CD14-positive monocyte (primary cell): ENCODE measurements at regions not wholly inside any gene's neighbourhood (a gene's known extent, or its start where the extent isn't known, plus 50 kb on each side); places are given as distances from the start of the nearest gene placed in this dataset.

Experiments
- DNase-seq, 3 donors: peaks; one replicate each; pipeline ENCODE4 v3.0.0-alpha.2; 2011 to 2022
- H2AFZ ChIP-seq: 2 replicates; pipeline ENCODE4 v1.6.0; 2012; ENCODE audit warnings: mild to moderate bottlenecking, low read depth, low read length, inconsistent platforms; ENCODE audit not compliant: insufficient read depth, poor library complexity, severe bottlenecking
- H3K27ac ChIP-seq, 2 donors: 1 replicate in 1 of 2; 2 replicates in 1 of 2; pipeline ENCODE4 v1.5.1; 2012 to 2013; ENCODE audit warnings: low read length in 2 of 2, control low read depth in 1 of 2, inconsistent platforms in 1 of 2, low read depth in 1 of 2, mild to moderate bottlenecking in 1 of 2
- H3K27me3 ChIP-seq, 2 donors: one replicate each; pipeline versions ENCODE4 v1.6.0 to v1.6.1; 2011 to 2013; ENCODE audit warnings: low read length in 2 of 2; ENCODE audit not compliant: control insufficient read depth in 2 of 2, insufficient read depth in 2 of 2
- H3K36me3 ChIP-seq, 2 donors: replicated peaks in 1 of 2; 1 replicate in 1 of 2; 2 replicates in 1 of 2; pipeline versions ENCODE4 v1.5.1 to v1.6.1; 2012 to 2013; ENCODE audit warnings: low read length in 2 of 2, control low read depth in 1 of 2, inconsistent platforms in 1 of 2, mild to moderate bottlenecking in 1 of 2; ENCODE audit not compliant: insufficient read depth in 2 of 2, control insufficient read depth in 1 of 2
- H3K4me1 ChIP-seq, 2 donors: 1 replicate in 1 of 2; 2 replicates in 1 of 2; pipeline versions ENCODE4 v1.5.1 to v1.6.1; 2012 to 2013; ENCODE audit warnings: low read length in 2 of 2, control low read depth in 1 of 2, inconsistent platforms in 1 of 2, mild to moderate bottlenecking in 1 of 2, moderate library complexity in 1 of 2; ENCODE audit not compliant: insufficient read depth in 2 of 2, control insufficient read depth in 1 of 2
- H3K4me2 ChIP-seq: replicated peaks from 2 replicates; pipeline ENCODE3; 2012; ENCODE audit warnings: low read length, moderate library complexity, mild to moderate bottlenecking; ENCODE audit not compliant: poor library complexity, severe bottlenecking; ENCODE audit errors: extremely low read depth
- H3K4me3 ChIP-seq, 3 experiments: fragments of 200-600 bp in 1 of 3; sonication (generic) in 1 of 3; replicated peaks in 1 of 3; 1 replicate in 2 of 3; 2 replicates in 1 of 3; pipeline ENCODE4 v1.5.1; 2011 to 2013; ENCODE audit warnings: low read length in 3 of 3, mild to moderate bottlenecking in 3 of 3, control low read depth in 2 of 3, low read depth in 2 of 3, inconsistent platforms in 1 of 3, moderate library complexity in 1 of 3
- H3K79me2 ChIP-seq: 2 replicates; pipeline ENCODE4 v1.6.0; 2012; ENCODE audit warnings: mild to moderate bottlenecking, control low read depth, inconsistent platforms, low read length, moderate library complexity; ENCODE audit not compliant: insufficient read depth
- H3K9ac ChIP-seq: 2 replicates; pipeline ENCODE4 v1.6.0; 2017; ENCODE audit warnings: low read length, mild to moderate bottlenecking; ENCODE audit not compliant: insufficient read depth, poor library complexity, severe bottlenecking
- H3K9me3 ChIP-seq, 2 donors: replicated peaks in 1 of 2; 1 replicate in 1 of 2; 2 replicates in 1 of 2; pipeline versions ENCODE4 v1.5.1 to v1.6.1; 2012 to 2013; ENCODE audit warnings: low read length in 2 of 2, control low read depth in 1 of 2; ENCODE audit not compliant: control insufficient read depth in 1 of 2, insufficient read depth in 1 of 2
- H4K20me1 ChIP-seq: 2 replicates; pipeline ENCODE4 v1.6.0; 2012; ENCODE audit warnings: mild to moderate bottlenecking, low read length, control low read depth, moderate library complexity; ENCODE audit not compliant: insufficient read depth
- H3K27ac Mint-ChIP-seq, 7 donors: one replicate each; pipeline ENCODE4 v1.8.0; 2020; ENCODE audit warnings: mild to moderate bottlenecking in 7 of 7, mixed read lengths in 7 of 7, moderate library complexity in 6 of 7, inconsistent platforms in 2 of 7
- H3K27me3 Mint-ChIP-seq, 3 donors: one replicate each; pipeline ENCODE4 v1.8.0; 2021 to 2022; ENCODE audit warnings: low read depth in 3 of 3, mild to moderate bottlenecking in 3 of 3, mixed read lengths in 3 of 3, moderate library complexity in 3 of 3, inconsistent platforms in 1 of 3
- H3K36me3 Mint-ChIP-seq, 2 donors: one replicate each; pipeline ENCODE4 v1.8.0; 2020; ENCODE audit warnings: mixed read lengths in 2 of 2, inconsistent platforms in 1 of 2, mild to moderate bottlenecking in 1 of 2
- H3K4me1 Mint-ChIP-seq: one replicate; pipeline ENCODE4 v1.8.0; 2020; ENCODE audit warnings: mild to moderate bottlenecking, mixed read lengths
- H3K4me3 Mint-ChIP-seq, 2 donors: one replicate each; pipeline ENCODE4 v1.8.0; 2020; ENCODE audit warnings: mild to moderate bottlenecking in 2 of 2, mixed read lengths in 2 of 2, moderate library complexity in 1 of 2
- H3K9me3 Mint-ChIP-seq, 7 donors: one replicate each; pipeline ENCODE4 v1.8.0; 2020 to 2022; ENCODE audit warnings: mixed read lengths in 7 of 7, mild to moderate bottlenecking in 6 of 7, moderate library complexity in 6 of 7, inconsistent platforms in 2 of 7
- CTCF ChIP-seq: fragments of 200-600 bp; IDR thresholded peaks from one replicate; pipeline ENCODE4 v1.8.0; 2022; ENCODE audit warnings: antibody characterized with exemption, mild to moderate bottlenecking
- WGBS: methylation state at CpG from one replicate; pipeline ENCODE4 v1.1.5; 2013; ENCODE audit warnings: missing lambda C conversion rate; ENCODE audit not compliant: insufficient coverage; 5-methylcytosine and 5-hydroxymethylcytosine counted together
- intact Hi-C, 2 donors: fragments of 100-400 bp; cut with micrococcal nuclease; formaldehyde crosslinking; loops; one replicate each; pipeline versions ENCODE4 v1.15.0 to v1.15.1; 2023

- peaks cover 4 to 10% (median 9%) of the 10 kb centered on the region in 3 donors for H3K27me3 Mint-ChIP-seq
- intact Hi-C loops, result no loop called here
Measured at GRCh38 chr16:51024703-51025102, 126.4 kb downstream of the SALL1 start.

GRCh38 chr16:51022955-51023354 is 128.1 kb downstream of the SALL1 start:
- H3K9me3 ChIP-seq, result no peaks in the 10 kb centered on the region
- no peaks in the 10 kb centered on the region for H3K4me1 Mint-ChIP-seq
- no peaks in the 10 kb centered on the region for H3K79me2 ChIP-seq
- no peak for DNase-seq
- WGBS, result no CpG with 5 or more reads among the region's 5 CpGs
- H2AFZ ChIP-seq, result no peak overlapping the region
- no peak for TF ChIP-seq CTCF
- H3K27ac Mint-ChIP-seq, result no peak overlapping the region
- H3K4me3 ChIP-seq, result no peak overlapping the region
- no peaks in the 10 kb centered on the region for H3K36me3 ChIP-seq
- no peaks in the 10 kb centered on the region for H3K4me1 ChIP-seq
- peaks cover 4 to 17% (median 8%) of the 10 kb centered on the region in 3 donors for H3K27me3 Mint-ChIP-seq
- H3K9me3 Mint-ChIP-seq, result peaks cover 0 to 4% (median 0%) of the 10 kb centered on the region in 7 donors
- no peak overlapping the region for H3K9ac ChIP-seq
- H3K27ac ChIP-seq, result no peak overlapping the region
- H4K20me1 ChIP-seq, result no peaks in the 10 kb centered on the region
- intact Hi-C loops, result no loop called here
- H3K27me3 ChIP-seq, result peaks cover 0 to 3% of the 10 kb centered on the region in 2 donors
- H3K4me2 ChIP-seq, result no peak overlapping the region
- no peaks in the 10 kb centered on the region for H3K36me3 Mint-ChIP-seq
- H3K4me3 Mint-ChIP-seq, result no peak overlapping the region

More at GRCh38 chr16:51024703-51025102, 126.4 kb downstream of the SALL1 start:
- no peak overlapping the region for H3K9ac ChIP-seq
- H3K27ac ChIP-seq, result no peak overlapping the region
- peaks cover 0 to 3% of the 10 kb centered on the region in 2 donors for H3K27me3 ChIP-seq
- no peaks in the 10 kb centered on the region for H3K4me1 ChIP-seq
- DNase-seq, result no peak
- Mint-ChIP-seq H3K36me3 (no peaks in the 10 kb centered on the region), H3K4me1 (no peaks in the 10 kb centered on the region), H3K4me3 (no peak overlapping the region), H3K27ac (no peak overlapping the region), H3K9me3 (peaks cover 0 to 4% (median 0%) of the 10 kb centered on the region in 7 donors)
- 43% methylated on average over 4 of the region's 6 CpGs for WGBS
- no peak overlapping the region for H3K4me3 ChIP-seq
- H3K36me3 ChIP-seq, result no peaks in the 10 kb centered on the region
- no peaks in the 10 kb centered on the region for H3K9me3 ChIP-seq
- H3K4me2 ChIP-seq, result no peak overlapping the region
- H2AFZ ChIP-seq, result no peak overlapping the region
- H4K20me1 ChIP-seq, result no peaks in the 10 kb centered on the region
- H3K79me2 ChIP-seq, result no peaks in the 10 kb centered on the region
- TF ChIP-seq CTCF, result no peak
